ENCODE measurements at regions not wholly inside any gene's neighbourhood (a gene's known extent, or its start where the extent isn't known, plus 50 kb on each side); places are given as distances from the start of the nearest gene placed in this dataset.

DNA sequence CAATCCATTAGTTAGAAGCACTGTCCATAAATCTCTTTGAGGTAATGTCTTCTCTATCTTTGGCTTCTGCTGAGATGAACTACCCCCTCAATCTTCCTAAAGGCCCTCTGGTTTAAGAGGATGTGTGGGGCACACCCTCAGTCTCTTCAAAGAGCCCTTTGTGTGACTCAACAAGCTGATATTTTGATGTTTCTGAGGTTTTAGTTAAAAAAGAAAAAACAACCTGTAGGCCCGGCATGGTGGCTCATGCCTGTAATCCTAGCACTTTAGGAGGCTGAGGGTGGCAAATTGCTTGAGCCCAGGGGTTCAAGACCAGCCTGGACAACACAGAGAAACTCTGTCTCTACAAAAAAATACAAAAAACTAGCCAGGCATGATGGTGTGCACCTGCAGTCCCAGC lies 593.5 kb downstream of the TMEM182 start:
- TF ChIP-seq, protein P1, sequence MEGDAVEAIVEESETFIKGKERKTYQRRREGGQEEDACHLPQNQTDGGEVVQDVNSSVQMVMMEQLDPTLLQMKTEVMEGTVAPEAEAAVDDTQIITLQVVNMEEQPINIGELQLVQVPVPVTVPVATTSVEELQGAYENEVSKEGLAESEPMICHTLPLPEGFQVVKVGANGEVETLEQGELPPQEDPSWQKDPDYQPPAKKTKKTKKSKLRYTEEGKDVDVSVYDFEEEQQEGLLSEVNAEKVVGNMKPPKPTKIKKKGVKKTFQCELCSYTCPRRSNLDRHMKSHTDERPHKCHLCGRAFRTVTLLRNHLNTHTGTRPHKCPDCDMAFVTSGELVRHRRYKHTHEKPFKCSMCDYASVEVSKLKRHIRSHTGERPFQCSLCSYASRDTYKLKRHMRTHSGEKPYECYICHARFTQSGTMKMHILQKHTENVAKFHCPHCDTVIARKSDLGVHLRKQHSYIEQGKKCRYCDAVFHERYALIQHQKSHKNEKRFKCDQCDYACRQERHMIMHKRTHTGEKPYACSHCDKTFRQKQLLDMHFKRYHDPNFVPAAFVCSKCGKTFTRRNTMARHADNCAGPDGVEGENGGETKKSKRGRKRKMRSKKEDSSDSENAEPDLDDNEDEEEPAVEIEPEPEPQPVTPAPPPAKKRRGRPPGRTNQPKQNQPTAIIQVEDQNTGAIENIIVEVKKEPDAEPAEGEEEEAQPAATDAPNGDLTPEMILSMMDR (optimal IDR thresholded peaks at IDR 0.05 in 1 of 3, IDR thresholded peaks at IDR 0.05 in 1 of 3, conservative IDR thresholded peaks at IDR 0.05 in 1 of 3; ENCODE audit: extremely low read depth in 1 of 3, insufficient read depth in 2 of 3, low read length in 3 of 3): no peak
- TF ChIP-seq EZH2 (IDR thresholded peaks at IDR 0.05; ENCODE audit: low read length): no peak
